ENCODE measurements at regions not wholly inside any gene's neighbourhood (a gene's known extent, or its start where the extent isn't known, plus 50 kb on each side); places are given as distances from the start of the nearest gene placed in this dataset.
"Not testable (repeated sequence)": the region's sequence is repeated elsewhere in the genome, so short reads cannot be mapped to it uniquely, and the experiment has no call there.

GRCh38 chr9:12274577-12274976 is 418.6 kb upstream of the TYRP1 start:
- peak; percentile 28 for DNase-seq

DNA sequence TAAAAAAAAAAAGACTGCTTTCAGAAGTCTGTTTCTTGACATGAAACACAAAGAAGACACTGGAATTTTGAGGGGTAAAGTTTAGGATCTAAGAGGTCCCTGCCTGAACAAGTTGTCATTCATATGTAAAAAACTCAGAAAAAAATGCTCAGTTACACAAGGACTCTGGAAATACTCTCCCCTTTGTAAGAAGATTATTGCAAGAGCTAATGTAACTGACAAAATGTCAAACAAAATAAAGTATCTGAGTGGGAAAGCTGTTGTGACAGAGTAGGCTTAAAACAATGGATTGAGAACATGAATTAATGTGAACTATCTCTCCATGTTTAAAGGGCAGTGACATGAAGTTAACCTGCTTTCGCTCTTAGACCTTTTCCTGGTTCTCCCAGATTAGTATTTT is 416.7 kb upstream of the TYRP1 start:
- no peak for DNase-seq

- DNase-seq, result no peak
These were observed 403.5 kb upstream of the TYRP1 start for GRCh38 chr9:12289711-12290110.

DNA sequence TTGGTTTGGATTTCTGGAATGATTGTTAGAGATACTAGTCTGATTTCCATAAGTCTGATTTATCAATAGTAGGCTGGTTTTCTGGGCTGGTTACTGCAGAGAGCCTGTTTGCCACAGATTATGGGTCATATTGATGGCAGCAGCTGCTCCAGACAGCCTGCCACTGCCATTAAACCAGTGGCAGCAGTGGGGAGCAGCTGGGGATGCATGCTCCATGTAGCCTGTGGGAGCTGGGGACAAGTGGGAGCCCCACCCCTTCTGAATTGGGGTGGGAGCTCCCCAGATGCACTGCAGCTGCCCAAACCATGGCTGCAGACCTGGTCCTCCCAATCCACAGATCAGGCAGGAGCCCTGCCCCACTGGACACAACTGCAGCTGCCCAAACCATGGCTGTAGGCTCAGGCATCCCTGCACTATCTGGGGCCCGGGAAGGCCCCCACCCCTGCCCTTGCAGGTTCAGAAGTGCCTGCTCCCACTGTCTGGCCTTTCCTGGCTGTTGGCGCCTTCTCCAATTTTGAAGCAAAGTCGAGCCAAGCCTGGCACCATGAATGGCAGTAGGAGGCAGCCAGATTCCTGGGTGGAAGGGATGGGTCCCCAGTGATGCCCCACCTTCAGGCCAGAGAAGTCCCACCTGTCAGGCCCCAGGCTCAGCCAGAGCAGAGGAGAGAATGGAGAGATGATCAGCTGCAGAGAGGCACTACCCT is 402.9 kb upstream of the TYRP1 start:
- DNase-seq, result no peak

DNA sequence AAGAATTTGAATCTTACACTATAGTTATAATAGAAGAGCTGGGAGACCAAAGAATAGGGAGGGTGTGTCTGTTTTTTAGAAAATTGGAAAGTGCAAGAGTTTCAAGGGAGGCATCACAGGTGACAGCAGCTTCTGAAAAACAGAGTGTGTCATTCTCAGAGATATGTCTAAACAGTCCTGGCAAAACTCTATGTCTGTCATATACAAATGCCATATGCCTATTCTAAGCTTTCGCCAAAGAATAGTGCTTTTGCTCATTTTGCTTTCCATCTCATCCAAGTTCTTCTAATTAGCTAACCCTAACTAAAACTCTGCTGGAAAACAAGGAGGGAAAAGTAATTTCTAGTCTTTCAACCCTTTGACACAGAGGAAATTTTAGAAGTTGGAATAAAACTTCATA is 388.0 kb upstream of the TYRP1 start:
- DNase-seq, result no peak

DNA sequence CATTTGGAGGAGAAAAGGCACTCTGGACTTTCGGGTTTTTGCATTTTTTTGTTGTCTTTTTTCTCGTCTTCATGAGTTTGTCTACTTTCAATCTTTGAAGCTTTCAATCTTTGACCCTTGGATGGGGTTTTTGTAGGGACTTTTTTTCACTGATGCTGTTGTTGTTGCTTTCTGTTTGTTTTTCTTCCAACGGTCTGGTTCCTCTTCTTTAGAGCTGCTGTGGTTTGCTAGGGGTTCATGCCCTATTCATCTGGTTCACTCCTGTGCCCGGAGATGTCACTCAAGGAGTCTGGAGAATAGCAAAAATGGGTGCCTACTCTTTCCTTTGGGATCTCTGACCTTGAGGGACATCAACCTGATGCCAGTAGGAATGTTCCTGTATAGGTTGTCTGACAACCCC is 378.6 kb upstream of the TYRP1 start:
- no peak for DNase-seq

- DNase-seq, result no peak
These were observed 374.2 kb upstream of the TYRP1 start for GRCh38 chr9:12318732-12319685.

DNA sequence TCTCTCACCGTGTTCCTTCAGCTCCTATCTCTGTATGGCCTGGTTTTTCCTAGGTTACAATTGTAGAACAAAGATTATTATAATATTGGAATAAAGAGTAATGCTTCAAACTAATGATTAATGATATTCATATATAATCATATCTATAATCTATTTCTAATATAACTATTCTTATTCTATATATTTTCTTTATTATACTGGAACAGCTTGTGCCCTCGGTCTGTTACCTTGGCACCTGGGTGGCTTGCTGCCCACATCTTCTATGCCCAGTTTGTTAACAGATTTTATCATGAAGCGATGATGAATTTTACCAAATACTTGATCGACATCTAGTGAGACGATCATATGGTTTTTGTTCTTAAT is 363.6 kb upstream of the TYRP1 start:
- no peak for DNase-seq

GRCh38 chr9:12333966-12334365 is 359.2 kb upstream of the TYRP1 start:
- not testable (repeated sequence) for DNase-seq

GRCh38 chr9:12350775-12351174 is 342.4 kb upstream of the TYRP1 start:
- DNase-seq, result no peak

- no peak for DNase-seq
These were observed 341.7 kb upstream of the TYRP1 start for GRCh38 chr9:12351293-12352044.

DNA sequence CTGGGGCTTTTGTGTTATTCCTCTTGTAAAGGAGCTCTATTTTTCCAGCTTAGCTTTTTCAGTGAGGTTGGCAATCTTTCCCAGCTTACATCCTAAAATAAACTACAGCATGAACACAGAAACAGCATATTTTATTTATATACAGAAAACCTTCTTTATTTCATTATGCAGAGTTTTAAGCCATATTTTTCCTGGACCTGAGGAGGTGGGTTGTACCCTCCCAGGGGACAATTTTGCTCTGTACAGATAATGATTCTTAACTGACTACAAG is 341.2 kb upstream of the TYRP1 start:
- DNase-seq, result no peak

GRCh38 chr9:12363439-12363838 is 329.7 kb upstream of the TYRP1 start:
- no peak for DNase-seq

DNA sequence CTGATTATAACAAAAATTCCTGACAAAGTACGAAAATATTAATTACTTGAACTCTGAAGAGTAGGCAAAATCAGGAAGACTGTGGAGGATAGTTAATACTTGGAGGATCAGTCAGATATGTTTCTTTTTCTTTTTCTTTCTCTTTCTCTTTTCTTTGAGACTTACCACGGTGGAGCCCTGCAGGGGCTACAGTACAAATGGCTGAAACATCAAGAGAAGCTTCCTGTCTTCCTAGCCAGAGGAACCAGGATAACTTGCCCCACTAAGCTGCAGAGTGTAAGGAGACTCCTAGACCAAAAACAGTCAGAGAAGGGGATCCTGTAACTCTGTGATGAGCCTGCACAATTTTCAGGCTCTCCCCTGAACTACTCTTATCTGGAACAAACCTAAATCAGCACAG is 324.6 kb upstream of the TYRP1 start:
- DNase-seq, result no peak

- DNase-seq, result no peak
These were observed 301.2 kb upstream of the TYRP1 start for GRCh38 chr9:12391839-12392509.

DNA sequence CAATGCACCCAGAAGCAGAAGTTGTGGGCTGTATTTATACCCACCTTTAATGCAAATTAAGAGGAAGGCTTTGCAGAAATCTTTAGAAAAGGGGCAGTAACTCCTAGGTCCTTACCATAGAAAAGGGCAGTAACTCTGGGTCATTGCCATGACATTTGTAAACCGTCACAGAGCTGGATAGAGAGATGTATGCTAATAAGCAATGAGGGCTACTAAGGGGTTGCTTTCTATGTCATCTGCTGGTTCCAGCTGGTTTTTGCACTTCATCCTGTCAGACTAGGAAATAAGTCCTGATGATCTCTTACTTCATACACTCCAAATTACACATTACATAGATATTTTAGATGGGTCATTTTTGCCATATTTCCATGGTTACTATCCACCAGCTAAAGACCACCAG is 299.1 kb upstream of the TYRP1 start:
- no peak for DNase-seq

GRCh38 chr9:12403721-12404120 is 289.5 kb upstream of the TYRP1 start:
- no peak for DNase-seq

DNA sequence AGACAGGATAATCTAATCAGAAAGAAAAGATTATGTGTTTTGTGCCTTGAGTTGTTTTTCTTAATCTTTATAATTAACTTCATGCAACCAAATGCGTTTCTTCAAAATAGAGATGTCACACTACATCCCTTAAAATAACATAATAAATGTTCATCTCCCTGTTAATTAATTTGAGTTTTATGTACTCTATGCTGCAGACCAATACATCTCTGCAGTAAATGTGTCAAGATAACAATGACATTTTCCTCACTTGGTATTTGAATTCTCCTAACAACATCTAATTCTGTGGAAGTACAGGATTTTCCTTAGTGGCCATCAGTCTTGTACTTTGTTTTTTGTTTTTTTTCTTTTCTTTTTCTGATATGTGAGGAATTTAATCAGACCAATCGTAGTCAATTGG is 279.2 kb upstream of the TYRP1 start:
- no peak for DNase-seq

GRCh38 chr9:12414514-12414913 is 278.7 kb upstream of the TYRP1 start:
- no peak for DNase-seq

DNA sequence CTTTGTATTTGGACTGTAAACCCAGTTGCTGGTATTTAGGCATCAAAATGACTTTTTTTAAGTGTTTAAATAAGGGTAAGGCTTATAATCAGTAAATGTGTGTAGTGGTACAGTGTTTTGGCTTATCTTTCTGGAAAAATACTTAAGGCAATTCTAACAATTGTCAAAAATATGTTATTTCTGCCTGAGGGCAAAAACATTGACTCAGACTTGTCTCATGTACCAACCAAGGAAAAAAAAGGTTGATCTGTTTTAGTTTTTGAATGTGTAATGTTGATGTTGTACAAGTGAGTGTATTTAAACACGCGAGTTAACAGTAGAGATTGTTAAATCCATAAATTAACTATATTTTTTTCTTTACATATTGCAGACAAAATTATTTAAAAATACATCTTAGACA is 277.8 kb upstream of the TYRP1 start:
- no peak for DNase-seq

- DNase-seq, result no peak
These were observed 276.5 kb upstream of the TYRP1 start for GRCh38 chr9:12416716-12417115.

- DNase-seq, result no peak
These were observed 268.9 kb upstream of the TYRP1 start for GRCh38 chr9:12424243-12424642.
